ENCODE measurements at regions not wholly inside any gene's neighbourhood (a gene's known extent, or its start where the extent isn't known, plus 50 kb on each side); places are given as distances from the start of the nearest gene placed in this dataset.
"Not testable (repeated sequence)": the region's sequence is repeated elsewhere in the genome, so short reads cannot be mapped to it uniquely, and the experiment has no call there.

- no peaks in the 10 kb centered on the region for H3K36me3 ChIP-seq (ENCODE audit: control insufficient read depth in 4 of 4, insufficient read depth in 4 of 4, low read length in 4 of 4)
- 63 to 73% methylated on average over 14 of the region's 14 CpGs for WGBS, 2 donors
- peaks cover 0 to 33% (median 0%) of the 10 kb centered on the region in 3 donors for H3K27me3 ChIP-seq (ENCODE audit: control insufficient read depth in 3 of 3, insufficient read depth in 3 of 3, low read length in 2 of 3)
- TF ChIP-seq CTCF (IDR thresholded peaks at IDR 0.05; ENCODE audit: control extremely low read depth, extremely low read depth) = no peak
- DNase-seq = peak; percentile 28 to 73 (median 62)
- no peaks in the 10 kb centered on the region for H3K9me3 ChIP-seq (ENCODE audit: control insufficient read depth in 4 of 4, insufficient read depth in 3 of 4, low read length in 3 of 4)
- peak; percentile 75 for ATAC-seq (ENCODE audit: insufficient read depth, low FRiP score)
- no peak overlapping the region for H3K9ac ChIP-seq (ENCODE audit: insufficient read depth in 1 of 2, low read length in 2 of 2)
- no peak overlapping the region for H3K27ac ChIP-seq (ENCODE audit: low read depth in 1 of 2, low read length in 1 of 2)
- no peak overlapping the region for H3K4me3 ChIP-seq
- H3K4me1 ChIP-seq (ENCODE audit: control insufficient read depth in 5 of 5, insufficient read depth in 5 of 5, low read length in 5 of 5) = peaks cover 0 to 19% (median 14%) of the 10 kb centered on the region in 5 donors
Observed at GRCh38 chr9:107819772-107820565, 330.4 kb upstream of the KLF4 start.

- H3K9me3 ChIP-seq (ENCODE audit: control insufficient read depth in 4 of 4, insufficient read depth in 3 of 4, low read length in 3 of 4); H3K9ac ChIP-seq (ENCODE audit: insufficient read depth in 1 of 2, low read length in 2 of 2); H3K36me3 ChIP-seq (ENCODE audit: control insufficient read depth in 4 of 4, insufficient read depth in 4 of 4, low read length in 4 of 4); DNase-seq; ATAC-seq (ENCODE audit: insufficient read depth, low FRiP score); H3K4me3 ChIP-seq; H3K27ac ChIP-seq (ENCODE audit: low read depth in 1 of 2, low read length in 1 of 2): not testable (repeated sequence)
- 90 to 95% methylated on average over 6 of the region's 6 CpGs for WGBS, 2 donors
- peaks cover 0 to 15% (median 14%) of the 10 kb centered on the region in 5 donors for H3K4me1 ChIP-seq (ENCODE audit: control insufficient read depth in 5 of 5, insufficient read depth in 5 of 5, low read length in 5 of 5)
- peaks cover 0 to 20% (median 0%) of the 10 kb centered on the region in 3 donors for H3K27me3 ChIP-seq (ENCODE audit: control insufficient read depth in 3 of 3, insufficient read depth in 3 of 3, low read length in 2 of 3)
Observed at GRCh38 chr9:107818503-107818829, 328.9 kb upstream of the KLF4 start.

- H3K4me3 ChIP-seq; DNase-seq; H3K9me3 ChIP-seq (ENCODE audit: control insufficient read depth in 4 of 4, insufficient read depth in 3 of 4, low read length in 3 of 4); H3K36me3 ChIP-seq (ENCODE audit: control insufficient read depth in 4 of 4, insufficient read depth in 4 of 4, low read length in 4 of 4); H3K9ac ChIP-seq (ENCODE audit: insufficient read depth in 1 of 2, low read length in 2 of 2); ATAC-seq (ENCODE audit: insufficient read depth, low FRiP score); H3K27ac ChIP-seq (ENCODE audit: low read depth in 1 of 2, low read length in 1 of 2): not testable (repeated sequence)
- WGBS, 2 donors = 95% methylated on average over 47 to 55 of the region's 55 CpGs
- peaks cover 0 to 15% (median 14%) of the 10 kb centered on the region in 5 donors for H3K4me1 ChIP-seq (ENCODE audit: control insufficient read depth in 5 of 5, insufficient read depth in 5 of 5, low read length in 5 of 5)
- H3K27me3 ChIP-seq (ENCODE audit: control insufficient read depth in 3 of 3, insufficient read depth in 3 of 3, low read length in 2 of 3) = peaks cover 0 to 16% (median 0%) of the 10 kb centered on the region in 3 donors
Observed at GRCh38 chr9:107817595-107818502, 328.3 kb upstream of the KLF4 start.

DNA sequence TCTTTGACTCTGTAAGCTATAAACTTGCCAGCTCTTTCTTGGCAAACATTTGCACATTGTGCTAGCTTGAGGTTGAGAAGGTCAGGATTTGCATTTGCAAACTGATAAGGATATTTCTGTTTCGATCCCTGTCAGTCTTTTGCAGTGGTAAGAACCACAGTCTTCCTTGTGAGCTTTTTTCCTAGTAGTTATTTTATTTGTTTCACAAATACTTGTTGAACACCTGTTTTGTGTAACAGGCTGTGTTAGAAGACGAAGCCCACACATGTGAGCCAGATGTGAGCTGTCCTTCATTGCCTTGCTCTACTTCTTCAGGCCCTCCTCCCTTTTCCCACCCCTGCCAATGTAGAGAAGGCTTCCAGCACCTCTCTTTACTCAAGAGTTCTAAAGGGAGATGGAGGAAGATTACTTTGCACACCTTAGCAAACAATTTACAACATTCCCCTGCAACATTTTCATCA lies 327.0 kb upstream of the KLF4 start:
- no peak for TF ChIP-seq CTCF (IDR thresholded peaks at IDR 0.05; ENCODE audit: control extremely low read depth, extremely low read depth)
- DNase-seq (no peak), ATAC-seq (ENCODE audit: insufficient read depth, low FRiP score) (no peak)
- Histone ChIP-seq H3K36me3 (ENCODE audit: control insufficient read depth in 4 of 4, insufficient read depth in 4 of 4, low read length in 4 of 4) (no peaks in the 10 kb centered on the region), H3K4me1 (ENCODE audit: control insufficient read depth in 5 of 5, insufficient read depth in 5 of 5, low read length in 5 of 5) (peaks cover 0 to 15% (median 12%) of the 10 kb centered on the region in 5 donors), H3K9me3 (ENCODE audit: control insufficient read depth in 4 of 4, insufficient read depth in 3 of 4, low read length in 3 of 4) (no peaks in the 10 kb centered on the region), H3K9ac (ENCODE audit: insufficient read depth in 1 of 2, low read length in 2 of 2) (no peak overlapping the region), H3K4me3 (no peak overlapping the region), H3K27me3 (ENCODE audit: control insufficient read depth in 3 of 3, insufficient read depth in 3 of 3, low read length in 2 of 3) (peaks cover 0 to 7% (median 0%) of the 10 kb centered on the region in 3 donors), H3K27ac (ENCODE audit: low read depth in 1 of 2, low read length in 1 of 2) (no peak overlapping the region)
- WGBS, 2 donors = 56 to 87% methylated on average over 2 of the region's 2 CpGs
